ACC112 (cell line): ENCODE measurements at regions not wholly inside any gene's neighbourhood (a gene's known extent, or its start where the extent isn't known, plus 50 kb on each side); places are given as distances from the start of the nearest gene placed in this dataset.

ENCODE experiments used
- H2AFZ ChIP-seq: fragments of 200-600 bp; sonication (generic); one replicate; pipeline ENCODE4 v1.6.0; 2017; ENCODE audit warnings: antibody characterized with exemption, low read length; ENCODE audit not compliant: unreplicated experiment
- H3K27ac ChIP-seq: fragments of 200-600 bp; sonication (generic); 2 replicates; pipeline ENCODE4 v1.5.1; 2014; ENCODE audit warnings: low read depth, mild to moderate bottlenecking, antibody characterized with exemption, low read length, moderate library complexity
- H3K27me3 ChIP-seq: fragments of 200-600 bp; sonication (generic); 2 replicates; pipeline ENCODE4 v1.6.1; 2014; ENCODE audit warnings: mild to moderate bottlenecking, antibody characterized with exemption, low read length, moderate library complexity, mixed read lengths; ENCODE audit not compliant: insufficient read depth
- H3K36me3 ChIP-seq: fragments of 200-600 bp; sonication (generic); 2 replicates; pipeline ENCODE4 v1.6.1; 2016; ENCODE audit warnings: mild to moderate bottlenecking, antibody characterized with exemption, low read length, moderate library complexity, mixed read lengths; ENCODE audit not compliant: insufficient read depth
- H3K4me1 ChIP-seq: fragments of 200-600 bp; sonication (generic); one replicate; pipeline ENCODE4 v1.6.1; 2016; ENCODE audit warnings: low read length, mixed read lengths; ENCODE audit not compliant: insufficient read depth, unreplicated experiment, control insufficient read depth
- H3K4me3 ChIP-seq: fragments of 200-600 bp; sonication (generic); 2 replicates; pipeline ENCODE4 v1.5.1; 2014; ENCODE audit warnings: mild to moderate bottlenecking, low read depth, low read length
- H3K79me2 ChIP-seq: fragments of 200-600 bp; sonication (generic); one replicate; pipeline ENCODE4 v1.6.0; 2016; ENCODE audit warnings: low read length; ENCODE audit not compliant: control insufficient read depth, unreplicated experiment, insufficient read depth

- H3K36me3 ChIP-seq: peaks cover 25% of the 10 kb centered on the region
These were observed 95.6 kb upstream of the DMRT1 start for GRCh38 chr9:745761-746380.

DNA sequence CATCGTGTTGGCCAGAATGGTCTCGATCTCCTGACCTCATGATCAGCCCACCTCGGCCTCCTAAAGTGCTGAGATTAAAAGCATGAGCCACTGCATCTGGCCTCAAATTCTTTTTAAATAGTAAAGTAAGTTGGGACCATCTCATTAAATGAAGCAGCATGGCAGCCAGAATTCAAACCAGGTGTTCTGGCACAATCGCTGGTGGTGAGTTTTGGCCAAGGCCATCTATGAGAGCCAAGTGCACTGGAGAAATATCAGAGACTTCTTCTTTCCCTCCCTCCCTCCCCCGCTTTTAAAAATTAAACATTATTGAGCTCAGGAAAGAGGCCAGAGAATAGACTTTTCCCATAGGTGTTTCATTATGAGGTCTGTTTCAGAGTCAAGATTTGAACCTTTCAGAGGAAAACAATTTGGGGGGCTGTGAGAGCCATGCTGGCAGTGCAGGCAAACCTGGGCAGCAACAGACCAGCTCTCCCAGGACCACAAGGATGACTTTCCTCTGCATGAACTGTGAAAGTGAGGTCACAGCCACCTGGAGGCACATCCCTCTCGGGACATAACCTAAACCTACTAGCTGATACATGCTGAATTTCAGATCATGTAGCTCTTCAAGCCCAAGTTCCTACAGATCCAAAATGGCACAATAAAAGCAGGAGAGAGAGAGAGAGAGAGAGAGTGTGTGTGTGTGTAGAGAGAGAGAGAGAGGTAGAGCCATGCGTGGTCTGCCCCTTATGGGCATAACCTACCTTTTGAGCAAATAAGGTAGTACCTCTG, 94.6 kb upstream of the DMRT1 start:
- H3K4me1 ChIP-seq: peaks cover 14% of the 10 kb centered on the region
- H3K79me2 ChIP-seq: no peaks in the 10 kb centered on the region
- H3K4me3 ChIP-seq: no peak overlapping the region
- no peak overlapping the region for H3K27ac ChIP-seq
- H3K36me3 ChIP-seq: peaks cover 25% of the 10 kb centered on the region
- H2AFZ ChIP-seq: no peak overlapping the region
- no peaks in the 10 kb centered on the region for H3K27me3 ChIP-seq

More at GRCh38 chr9:745761-746380, 95.6 kb upstream of the DMRT1 start:
- no peak overlapping the region for H3K27ac ChIP-seq
- no peak overlapping the region for H3K4me3 ChIP-seq
- no peaks in the 10 kb centered on the region for H3K27me3 ChIP-seq
- no peaks in the 10 kb centered on the region for H3K79me2 ChIP-seq
- H2AFZ ChIP-seq: no peak overlapping the region
- H3K4me1 ChIP-seq: peaks cover 5% of the 10 kb centered on the region

GRCh38 chr9:747567-747966, 93.9 kb upstream of the DMRT1 start:
- Histone ChIP-seq H3K79me2 (no peaks in the 10 kb centered on the region), H3K36me3 (peaks cover 19% of the 10 kb centered on the region), H3K27ac (no peak overlapping the region), H3K27me3 (no peaks in the 10 kb centered on the region), H2AFZ (no peak overlapping the region), H3K4me3 (no peak overlapping the region), H3K4me1 (peaks cover 18% of the 10 kb centered on the region)

GRCh38 chr9:748861-749497, 92.5 kb upstream of the DMRT1 start:
- peaks cover 17% of the 10 kb centered on the region for H3K36me3 ChIP-seq
- H3K4me1 ChIP-seq: peaks cover 23% of the 10 kb centered on the region
- no peak overlapping the region for H2AFZ ChIP-seq
- H3K27ac ChIP-seq: no peak overlapping the region
- no peaks in the 10 kb centered on the region for H3K79me2 ChIP-seq
- no peak overlapping the region for H3K4me3 ChIP-seq
- H3K27me3 ChIP-seq: no peaks in the 10 kb centered on the region

- Histone ChIP-seq H3K4me1 (peaks cover 23% of the 10 kb centered on the region), H3K4me3 (no peak overlapping the region), H3K27ac (no peak overlapping the region), H3K79me2 (no peaks in the 10 kb centered on the region), H3K36me3 (peaks cover 12% of the 10 kb centered on the region), H2AFZ (no peak overlapping the region), H3K27me3 (no peaks in the 10 kb centered on the region)
These were observed 91.8 kb upstream of the DMRT1 start for GRCh38 chr9:749716-750115.

DNA sequence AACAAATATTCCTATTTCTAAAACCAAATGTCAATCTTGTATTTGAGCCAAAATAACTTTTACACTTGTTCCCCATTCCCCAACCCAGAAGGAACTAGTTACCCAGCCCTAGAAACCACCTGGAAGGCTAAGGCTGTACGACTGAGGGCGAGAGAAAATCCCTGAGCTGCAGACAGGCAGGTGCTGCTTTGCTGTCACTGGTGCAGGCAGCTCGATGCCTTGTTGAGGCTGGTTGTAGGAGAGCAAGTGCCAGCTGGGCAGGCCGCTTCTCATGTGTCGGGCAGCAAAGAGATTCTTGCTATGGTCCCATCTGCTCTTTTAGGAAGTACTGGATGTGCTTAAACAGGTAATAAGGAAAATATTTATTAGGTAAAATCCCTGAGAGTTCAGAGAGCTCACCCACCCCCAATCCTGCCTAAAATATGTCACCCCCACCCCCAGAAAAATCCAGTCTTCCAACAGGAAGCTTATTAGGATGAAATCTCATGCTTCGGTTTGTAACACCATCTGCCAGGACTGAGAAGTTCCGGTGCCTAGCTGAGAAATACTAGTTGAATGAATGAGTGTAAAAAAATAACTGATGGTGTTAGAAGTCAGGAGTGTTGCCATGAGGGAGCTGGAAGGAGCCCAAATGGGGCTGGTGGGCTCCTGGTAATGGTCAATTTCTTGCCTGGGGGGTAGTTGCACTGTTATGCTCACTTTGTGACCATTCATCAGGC, 91.1 kb upstream of the DMRT1 start:
- peak overlapping the region; percentile 100 for H3K27ac ChIP-seq
- H2AFZ ChIP-seq: no peak overlapping the region
- H3K4me1 ChIP-seq: peaks cover 29% of the 10 kb centered on the region
- no peaks in the 10 kb centered on the region for H3K27me3 ChIP-seq
- H3K79me2 ChIP-seq: no peaks in the 10 kb centered on the region
- no peak overlapping the region for H3K4me3 ChIP-seq
- peaks cover 7% of the 10 kb centered on the region; the same call in 1 of the 2 replicates for H3K36me3 ChIP-seq

DNA sequence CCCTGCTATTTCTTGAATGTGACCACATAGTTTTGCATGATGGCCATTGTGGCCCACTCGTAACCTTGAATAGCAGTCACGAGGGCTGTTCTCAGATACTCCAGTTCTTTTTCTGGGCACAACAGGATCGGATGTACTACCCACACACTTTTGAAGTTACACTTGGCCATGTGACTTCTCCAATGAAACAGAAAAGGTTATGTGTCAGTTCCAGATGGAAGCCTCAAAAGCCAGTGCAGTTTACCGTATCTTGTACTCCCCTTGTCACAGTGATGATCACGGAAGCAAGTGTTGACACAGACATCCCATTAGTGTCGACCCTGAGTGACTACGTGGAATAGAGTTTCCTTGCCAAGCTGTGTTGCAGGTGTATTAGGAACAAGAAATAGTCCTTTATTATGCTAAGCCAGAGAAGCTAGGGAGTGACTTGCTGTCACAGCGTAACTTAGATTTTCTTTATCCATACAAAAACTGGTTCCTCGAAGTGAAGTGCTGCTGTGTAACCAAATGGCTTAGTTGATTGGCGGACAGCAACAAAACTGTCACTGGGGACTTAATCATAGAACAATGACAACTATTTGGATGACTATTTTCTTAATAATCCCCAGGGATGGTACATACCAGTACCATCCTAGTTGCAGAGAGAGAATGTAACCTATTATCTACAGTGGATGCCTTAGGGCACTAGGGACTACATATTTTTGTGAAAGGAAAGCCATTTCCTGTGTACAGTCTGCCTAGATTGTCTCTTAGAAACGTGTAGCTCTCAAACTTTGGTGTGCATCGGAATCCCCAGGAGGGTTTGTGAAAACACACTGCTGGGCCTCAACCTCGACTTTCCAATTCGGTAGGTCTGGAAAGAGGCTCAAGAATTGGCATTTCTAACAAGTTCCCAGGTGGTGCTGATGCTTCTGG, 90.1 kb upstream of the DMRT1 start:
- Histone ChIP-seq H3K27me3 (no peaks in the 10 kb centered on the region), H2AFZ (peak overlapping the region; percentile 44), H3K4me1 (peaks cover 38% of the 10 kb centered on the region), H3K4me3 (peak overlapping the region; percentile 68), H3K27ac (peak overlapping the region; percentile 100), H3K36me3 (no peaks in the 10 kb centered on the region), H3K79me2 (no peaks in the 10 kb centered on the region)

DNA sequence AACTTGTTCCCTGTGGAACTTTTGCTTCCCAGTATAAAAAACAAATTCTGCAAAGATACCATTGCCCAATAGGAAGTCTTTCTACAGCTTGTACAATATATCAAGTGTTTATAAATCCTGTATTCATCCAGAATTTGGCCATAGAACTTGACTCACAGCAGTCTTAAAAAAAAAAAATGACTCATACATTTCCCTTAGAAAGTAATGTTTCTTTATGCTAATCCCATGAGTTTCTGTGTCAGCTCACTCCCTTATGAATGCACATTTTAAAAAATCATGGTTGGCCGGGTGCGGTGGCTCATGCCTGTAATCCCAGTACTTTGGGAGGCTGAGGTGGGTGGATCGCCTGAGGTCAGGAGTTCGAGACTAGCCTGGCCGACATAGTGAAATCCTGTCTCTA, 89.3 kb upstream of the DMRT1 start:
- H3K36me3 ChIP-seq: no peaks in the 10 kb centered on the region
- peaks cover 38% of the 10 kb centered on the region for H3K4me1 ChIP-seq
- peak overlapping the region; percentile 100 for H3K27ac ChIP-seq
- H2AFZ ChIP-seq: no peak overlapping the region
- H3K79me2 ChIP-seq: no peaks in the 10 kb centered on the region
- H3K27me3 ChIP-seq: no peaks in the 10 kb centered on the region
- H3K4me3 ChIP-seq: peak overlapping the region; percentile 68

- Histone ChIP-seq H3K4me1 (peaks cover 38% of the 10 kb centered on the region), H3K36me3 (no peaks in the 10 kb centered on the region), H3K27ac (peak overlapping the region; percentile 100), H3K79me2 (no peaks in the 10 kb centered on the region), H3K27me3 (no peaks in the 10 kb centered on the region), H3K4me3 (no peak overlapping the region), H2AFZ (no peak overlapping the region)
These were observed 88.8 kb upstream of the DMRT1 start for GRCh38 chr9:752681-753200.
